GM12891 (cell line): ENCODE measurements at regions not wholly inside any gene's neighbourhood (a gene's known extent, or its start where the extent isn't known, plus 50 kb on each side); places are given as distances from the start of the nearest gene placed in this dataset.

Source experiments
- PAX5 ChIP-seq: IDR thresholded peaks from 2 replicates; pipeline ENCODE4 v1.6.1; 2011; ENCODE audit warnings: low read length, moderate library complexity, mild to moderate bottlenecking; ENCODE audit not compliant: insufficient read depth, severe bottlenecking
- POLR2A ChIP-seq: IDR thresholded peaks from 2 replicates; pipeline ENCODE4 v1.6.1; 2011; ENCODE audit warnings: low read depth, low read length, control low read depth
- POLR2AphosphoS5 ChIP-seq: IDR thresholded peaks from 2 replicates; pipeline ENCODE4 v1.6.1; 2011; ENCODE audit warnings: low read depth, low read length, control low read depth
- POU2F2 ChIP-seq: IDR thresholded peaks from 2 replicates; pipeline ENCODE4 v1.6.1; 2011; ENCODE audit warnings: low read depth, mild to moderate bottlenecking, control low read depth, low read length, moderate library complexity
- SPI1 ChIP-seq: IDR thresholded peaks from 2 replicates; pipeline ENCODE4 v1.6.1; 2011; ENCODE audit warnings: low read depth, low read length, control low read depth
- TAF1 ChIP-seq: IDR thresholded peaks from 2 replicates; pipeline ENCODE4 v1.6.1; 2011; ENCODE audit warnings: low read depth, low read length, control low read depth

DNA sequence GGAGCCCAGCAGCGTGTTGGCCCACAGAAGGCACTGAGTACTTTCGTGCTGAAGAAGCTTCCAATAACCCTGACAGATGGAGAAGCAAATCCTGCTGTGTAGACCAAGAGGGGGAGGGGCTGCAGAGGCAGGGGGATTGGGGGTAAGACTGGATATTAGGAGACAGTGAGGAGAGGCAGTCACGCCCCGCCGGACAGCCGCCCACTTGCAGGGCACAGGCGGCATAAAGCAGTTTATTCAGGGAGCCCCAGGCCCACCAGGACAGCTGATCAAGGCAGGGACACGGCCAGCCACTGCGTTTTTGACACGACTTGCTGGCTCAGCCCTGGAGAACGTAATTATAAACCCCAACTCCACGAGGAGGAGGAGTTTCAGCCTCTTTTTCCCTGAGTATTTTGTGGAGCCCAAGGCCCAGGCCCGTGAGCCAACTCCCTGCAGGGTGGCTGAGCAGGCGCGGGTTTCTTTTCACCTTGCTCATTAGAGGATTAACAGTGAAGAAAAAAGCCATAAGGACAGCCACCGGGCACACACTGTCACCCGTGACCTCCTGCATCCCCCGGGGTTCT is 177.9 kb downstream of the TFAP2C start:
- TF ChIP-seq PAX5 (no peak), POLR2A (no peak), POLR2AphosphoS5 (no peak), POU2F2 (no peak), TAF1 (no peak), SPI1 (no peak)
